ENCODE measurements at regions not wholly inside any gene's neighbourhood (a gene's known extent, or its start where the extent isn't known, plus 50 kb on each side); places are given as distances from the start of the nearest gene placed in this dataset.

- no peak for DNase-seq
- H3K27ac Mint-ChIP-seq = no peak overlapping the region
- CTCF ChIA-PET = no interaction called here
Measured at GRCh38 chr9:75445144-75445543, 356.8 kb downstream of the OSTF1 start.

GRCh38 chr9:75447281-75447680 lies 359.0 kb downstream of the OSTF1 start:
- H3K9me3 ChIP-seq = no peaks in the 10 kb centered on the region
- WGBS (ENCODE audit: insufficient coverage) = 70% methylated on average over 1 of the region's 1 CpG
- Mint-ChIP-seq H3K9me3 (peaks cover 0 to 3% (median 0%) of the 10 kb centered on the region in 3 donors), H3K4me3 (no peak overlapping the region), H3K27me3 (peaks cover 0 to 15% of the 10 kb centered on the region in 2 donors), H3K36me3 (no peaks in the 10 kb centered on the region), H3K4me1 (no peaks in the 10 kb centered on the region), H3K27ac (no peak overlapping the region)
- H3K36me3 ChIP-seq (ENCODE audit: control insufficient read depth in 2 of 2, extremely low read depth in 1 of 2, insufficient read depth in 1 of 2, low read length in 1 of 2) = no peaks in the 10 kb centered on the region
- no peaks in the 10 kb centered on the region for H3K4me1 ChIP-seq (ENCODE audit: control insufficient read depth in 1 of 2, extremely low read depth in 1 of 2, insufficient read depth in 2 of 2, low read length in 2 of 2)
- ChIA-PET CTCF (interaction anchor here in 1 of 2 donors (0.5 kb wide), 1 partner anchor 77 kb away, joined by 4 read pairs; no protein-coding TSS in a partner anchor), POLR2A (interaction anchor here in 1 of 2 donors (0.5 kb wide), 1 partner anchor 14 kb away, joined by 8 read pairs; no protein-coding TSS in a partner anchor)
- DNase-seq = no peak
- H3K27ac ChIP-seq (ENCODE audit: low read length) = no peak overlapping the region
- ATAC-seq (replicated peaks in 1 of 4) = no peak
- no peaks in the 10 kb centered on the region for H3K27me3 ChIP-seq (replicated peaks in 1 of 2; ENCODE audit: control insufficient read depth in 2 of 2, extremely low read depth in 1 of 2, insufficient read depth in 2 of 2, low read length in 1 of 2)
- H3K4me3 ChIP-seq (ENCODE audit: control insufficient read depth in 1 of 2, extremely low read depth in 1 of 2, low read length in 1 of 2) = no peak overlapping the region

More at GRCh38 chr9:75445144-75445543, 356.8 kb downstream of the OSTF1 start:
- Histone ChIP-seq H3K27ac (ENCODE audit: low read length) (no peak overlapping the region), H3K27me3 (replicated peaks in 1 of 2; ENCODE audit: control insufficient read depth in 2 of 2, extremely low read depth in 1 of 2, insufficient read depth in 2 of 2, low read length in 1 of 2) (no peaks in the 10 kb centered on the region), H3K4me3 (ENCODE audit: control insufficient read depth in 1 of 2, extremely low read depth in 1 of 2, low read length in 1 of 2) (no peak overlapping the region), H3K4me1 (ENCODE audit: control insufficient read depth in 1 of 2, extremely low read depth in 1 of 2, insufficient read depth in 2 of 2, low read length in 2 of 2) (no peaks in the 10 kb centered on the region), H3K36me3 (ENCODE audit: control insufficient read depth in 2 of 2, extremely low read depth in 1 of 2, insufficient read depth in 1 of 2, low read length in 1 of 2) (no peaks in the 10 kb centered on the region), H3K9me3 (no peaks in the 10 kb centered on the region)
- no peak overlapping the region for H3K4me3 Mint-ChIP-seq
- no peak for ATAC-seq (replicated peaks in 1 of 4)
- H3K36me3 Mint-ChIP-seq = no peaks in the 10 kb centered on the region
- H3K27me3 Mint-ChIP-seq = peaks cover 0 to 5% of the 10 kb centered on the region in 2 donors
- no peaks in the 10 kb centered on the region for H3K9me3 Mint-ChIP-seq
- peaks cover 0 to 2% (median 0%) of the 10 kb centered on the region in 3 donors for H3K4me1 Mint-ChIP-seq
- POLR2A ChIA-PET = no interaction called here

- Histone ChIP-seq H3K27me3 (replicated peaks in 1 of 2; ENCODE audit: control insufficient read depth in 2 of 2, extremely low read depth in 1 of 2, insufficient read depth in 2 of 2, low read length in 1 of 2) (no peaks in the 10 kb centered on the region), H3K4me3 (ENCODE audit: control insufficient read depth in 1 of 2, extremely low read depth in 1 of 2, low read length in 1 of 2) (no peak overlapping the region), H3K36me3 (ENCODE audit: control insufficient read depth in 2 of 2, extremely low read depth in 1 of 2, insufficient read depth in 1 of 2, low read length in 1 of 2) (no peaks in the 10 kb centered on the region), H3K4me1 (ENCODE audit: control insufficient read depth in 1 of 2, extremely low read depth in 1 of 2, insufficient read depth in 2 of 2, low read length in 2 of 2) (no peaks in the 10 kb centered on the region), H3K9me3 (no peaks in the 10 kb centered on the region), H3K27ac (ENCODE audit: low read length) (no peak overlapping the region)
- ChIA-PET CTCF (no interaction called here), POLR2A (no interaction called here)
- WGBS (ENCODE audit: insufficient coverage) = no CpG with 5 or more reads among the region's 2 CpGs
- DNase-seq (no peak), ATAC-seq (replicated peaks in 1 of 4) (no peak)
- no peaks in the 10 kb centered on the region for H3K36me3 Mint-ChIP-seq
- no peaks in the 10 kb centered on the region for H3K4me1 Mint-ChIP-seq
- H3K27me3 Mint-ChIP-seq = peaks cover 0 to 16% of the 10 kb centered on the region in 2 donors
- H3K27ac Mint-ChIP-seq = no peak overlapping the region
- peaks cover 0 to 3% (median 0%) of the 10 kb centered on the region in 3 donors for H3K9me3 Mint-ChIP-seq
- no peak overlapping the region for H3K4me3 Mint-ChIP-seq
Measured at GRCh38 chr9:75448281-75448680, 360.0 kb downstream of the OSTF1 start.

GRCh38 chr9:75448955-75449354 lies 360.6 kb downstream of the OSTF1 start:
- WGBS (ENCODE audit: insufficient coverage) = 86% methylated on average over 1 of the region's 2 CpGs

GRCh38 chr9:75451045-75451444 lies 362.7 kb downstream of the OSTF1 start:
- no peaks in the 10 kb centered on the region for H3K4me1 Mint-ChIP-seq
- peaks cover 0 to 3% (median 0%) of the 10 kb centered on the region in 3 donors for H3K9me3 Mint-ChIP-seq
- H3K27me3 Mint-ChIP-seq = peaks cover 0 to 20% of the 10 kb centered on the region in 2 donors
- no peaks in the 10 kb centered on the region for H3K36me3 Mint-ChIP-seq
- Histone ChIP-seq H3K27ac (ENCODE audit: low read length) (no peak overlapping the region), H3K27me3 (replicated peaks in 1 of 2; ENCODE audit: control insufficient read depth in 2 of 2, extremely low read depth in 1 of 2, insufficient read depth in 2 of 2, low read length in 1 of 2) (no peaks in the 10 kb centered on the region), H3K9me3 (no peaks in the 10 kb centered on the region), H3K4me3 (ENCODE audit: control insufficient read depth in 1 of 2, extremely low read depth in 1 of 2, low read length in 1 of 2) (no peak overlapping the region), H3K36me3 (ENCODE audit: control insufficient read depth in 2 of 2, extremely low read depth in 1 of 2, insufficient read depth in 1 of 2, low read length in 1 of 2) (no peaks in the 10 kb centered on the region), H3K4me1 (ENCODE audit: control insufficient read depth in 1 of 2, extremely low read depth in 1 of 2, insufficient read depth in 2 of 2, low read length in 2 of 2) (no peaks in the 10 kb centered on the region)
- 38% methylated on average over 3 of the region's 4 CpGs for WGBS (ENCODE audit: insufficient coverage)
- ATAC-seq (replicated peaks in 1 of 4) (no peak), DNase-seq (no peak)
- H3K4me3 Mint-ChIP-seq = no peak overlapping the region
- ChIA-PET POLR2A (no interaction called here), CTCF (no interaction called here)
- H3K27ac Mint-ChIP-seq = no peak overlapping the region

More at GRCh38 chr9:75448955-75449354, 360.6 kb downstream of the OSTF1 start:
- Histone ChIP-seq H3K4me1 (ENCODE audit: control insufficient read depth in 1 of 2, extremely low read depth in 1 of 2, insufficient read depth in 2 of 2, low read length in 2 of 2) (no peaks in the 10 kb centered on the region), H3K27ac (ENCODE audit: low read length) (no peak overlapping the region), H3K36me3 (ENCODE audit: control insufficient read depth in 2 of 2, extremely low read depth in 1 of 2, insufficient read depth in 1 of 2, low read length in 1 of 2) (no peaks in the 10 kb centered on the region), H3K4me3 (ENCODE audit: control insufficient read depth in 1 of 2, extremely low read depth in 1 of 2, low read length in 1 of 2) (no peak overlapping the region), H3K9me3 (no peaks in the 10 kb centered on the region), H3K27me3 (replicated peaks in 1 of 2; ENCODE audit: control insufficient read depth in 2 of 2, extremely low read depth in 1 of 2, insufficient read depth in 2 of 2, low read length in 1 of 2) (no peaks in the 10 kb centered on the region)
- peaks cover 0 to 3% (median 0%) of the 10 kb centered on the region in 3 donors for H3K9me3 Mint-ChIP-seq
- peaks cover 0 to 20% of the 10 kb centered on the region in 2 donors for H3K27me3 Mint-ChIP-seq
- no peak overlapping the region for H3K4me3 Mint-ChIP-seq
- ATAC-seq (replicated peaks in 1 of 4) (no peak), DNase-seq (no peak)
- ChIA-PET CTCF (no interaction called here), POLR2A (no interaction called here)
- H3K4me1 Mint-ChIP-seq = no peaks in the 10 kb centered on the region
- H3K27ac Mint-ChIP-seq = no peak overlapping the region
- no peaks in the 10 kb centered on the region for H3K36me3 Mint-ChIP-seq

- POLR2A ChIA-PET = no interaction called here
- H3K4me1 Mint-ChIP-seq = no peaks in the 10 kb centered on the region
- no peak overlapping the region for H3K27ac Mint-ChIP-seq
- no peak overlapping the region for H3K27ac ChIP-seq (ENCODE audit: low read length)
- H3K36me3 ChIP-seq (ENCODE audit: control insufficient read depth in 2 of 2, extremely low read depth in 1 of 2, insufficient read depth in 1 of 2, low read length in 1 of 2) = no peaks in the 10 kb centered on the region
- peaks cover 0 to 20% of the 10 kb centered on the region in 2 donors for H3K27me3 Mint-ChIP-seq
- H3K27me3 ChIP-seq (replicated peaks in 1 of 2; ENCODE audit: control insufficient read depth in 2 of 2, extremely low read depth in 1 of 2, insufficient read depth in 2 of 2, low read length in 1 of 2) = no peaks in the 10 kb centered on the region
- no peak overlapping the region for H3K4me3 Mint-ChIP-seq
- CTCF ChIA-PET = no interaction called here
- DNase-seq (no peak), ATAC-seq (replicated peaks in 1 of 4) (no peak)
- H3K9me3 Mint-ChIP-seq = peaks cover 0 to 3% (median 0%) of the 10 kb centered on the region in 3 donors
- H3K4me3 ChIP-seq (ENCODE audit: control insufficient read depth in 1 of 2, extremely low read depth in 1 of 2, low read length in 1 of 2) = no peak overlapping the region
- H3K36me3 Mint-ChIP-seq = no peaks in the 10 kb centered on the region
- H3K9me3 ChIP-seq = no peaks in the 10 kb centered on the region
- H3K4me1 ChIP-seq (ENCODE audit: control insufficient read depth in 1 of 2, extremely low read depth in 1 of 2, insufficient read depth in 2 of 2, low read length in 2 of 2) = no peaks in the 10 kb centered on the region
Measured at GRCh38 chr9:75451505-75451904, 363.2 kb downstream of the OSTF1 start.

- no peaks in the 10 kb centered on the region for H3K9me3 ChIP-seq
- DNase-seq (no peak), ATAC-seq (replicated peaks in 1 of 4) (no peak)
- H3K4me1 Mint-ChIP-seq = no peaks in the 10 kb centered on the region
- no peak overlapping the region for H3K27ac Mint-ChIP-seq
- no peaks in the 10 kb centered on the region for H3K27me3 ChIP-seq (replicated peaks in 1 of 2; ENCODE audit: control insufficient read depth in 2 of 2, extremely low read depth in 1 of 2, insufficient read depth in 2 of 2, low read length in 1 of 2)
- H3K36me3 ChIP-seq (ENCODE audit: control insufficient read depth in 2 of 2, extremely low read depth in 1 of 2, insufficient read depth in 1 of 2, low read length in 1 of 2) = no peaks in the 10 kb centered on the region
- WGBS (ENCODE audit: insufficient coverage) = 88% methylated on average over 1 of the region's 2 CpGs
- peaks cover 0 to 20% of the 10 kb centered on the region in 2 donors for H3K27me3 Mint-ChIP-seq
- no peaks in the 10 kb centered on the region for H3K4me1 ChIP-seq (ENCODE audit: control insufficient read depth in 1 of 2, extremely low read depth in 1 of 2, insufficient read depth in 2 of 2, low read length in 2 of 2)
- peaks cover 0 to 3% (median 0%) of the 10 kb centered on the region in 3 donors for H3K9me3 Mint-ChIP-seq
- ChIA-PET CTCF (no interaction called here), POLR2A (no interaction called here)
- H3K4me3 Mint-ChIP-seq = no peak overlapping the region
- H3K27ac ChIP-seq (ENCODE audit: low read length) = no peak overlapping the region
- no peaks in the 10 kb centered on the region for H3K36me3 Mint-ChIP-seq
- no peak overlapping the region for H3K4me3 ChIP-seq (ENCODE audit: control insufficient read depth in 1 of 2, extremely low read depth in 1 of 2, low read length in 1 of 2)
Measured at GRCh38 chr9:75452512-75452911, 364.2 kb downstream of the OSTF1 start.
